OCI-LY3 (cell line): ENCODE measurements at regions not wholly inside any gene's neighbourhood (a gene's known extent, or its start where the extent isn't known, plus 50 kb on each side); places are given as distances from the start of the nearest gene placed in this dataset.

Experiments used
- H2AFZ ChIP-seq: fragments of 200-600, 300-600 bp; shearing (Covaris generic); 2 replicates; pipeline ENCODE4 v1.6.0; 2014; ENCODE audit warnings: antibody characterized with exemption, low read depth, low read length
- H3K27ac ChIP-seq: fragments of 200-600, 300-600 bp; sonication (generic); 2 replicates; pipeline ENCODE4 v1.5.1; 2014; ENCODE audit warnings: mild to moderate bottlenecking, low read length, moderate library complexity, mixed read lengths
- H3K27me3 ChIP-seq: fragments of 200-600, 300-600 bp; sonication (generic); 2 replicates; pipeline ENCODE4 v1.6.1; 2014; ENCODE audit warnings: low read depth, low read length, mixed read lengths
- H3K36me3 ChIP-seq: fragments of 200-600, 300-600 bp; sonication (generic); replicated peaks from 2 replicates; pipeline ENCODE3; 2014; ENCODE audit warnings: low read depth, low read length, mixed read lengths
- H3K4me1 ChIP-seq: fragments of 300-600, 200-600 bp; sonication (generic); 2 replicates; pipeline ENCODE4 v1.6.1; 2014; ENCODE audit warnings: low read length, mixed read lengths
- H3K4me2 ChIP-seq: fragments of 200-600, 300-600 bp; sonication (generic); 2 replicates; pipeline ENCODE4 v1.6.1; 2014; ENCODE audit warnings: low read length, mixed read lengths
- H3K4me3 ChIP-seq: fragments of 300-600, 200-600 bp; sonication (generic); 2 replicates; pipeline ENCODE4 v1.5.1; 2014; ENCODE audit warnings: antibody characterized with exemption, mild to moderate bottlenecking, low read length, moderate library complexity
- H3K79me2 ChIP-seq: fragments of 300-600, 200-600 bp; shearing (Covaris generic); 2 replicates; pipeline ENCODE4 v1.6.1; 2014; ENCODE audit warnings: mild to moderate bottlenecking, low read length, mixed read lengths
- H3K9ac ChIP-seq: fragments of 300-600, 200-600 bp; shearing (Covaris generic); 2 replicates; pipeline ENCODE4 v1.6.0; 2014; ENCODE audit warnings: mild to moderate bottlenecking, low read length, moderate library complexity
- H3K9me3 ChIP-seq: fragments of 200-600, 300-600 bp; shearing (Covaris generic); 2 replicates; pipeline ENCODE4 v1.6.1; 2014; ENCODE audit warnings: low read length, mixed read lengths; ENCODE audit not compliant: insufficient read depth
- H4K20me1 ChIP-seq: fragments of 200-600, 300-600 bp; sonication (generic); 2 replicates; pipeline ENCODE4 v1.6.1; 2016; ENCODE audit warnings: low read length, mixed read lengths; ENCODE audit not compliant: insufficient read depth
- EZH2phosphoT487 ChIP-seq: fragments of 200-600 bp; shearing (Covaris generic); IDR thresholded peaks from 2 replicates; pipeline ENCODE4 v1.6.1; 2018; ENCODE audit warnings: antibody characterized with exemption, mixed run types, low read depth
- TF ChIP-seq, protein P1 (sequence below): fragments of 200-600, 300-600 bp; sonication (generic); IDR thresholded peaks from 2 replicates; pipeline ENCODE4 v1.5.1; 2014; ENCODE audit warnings: antibody characterized with exemption, low read length, low read depth

DNA sequence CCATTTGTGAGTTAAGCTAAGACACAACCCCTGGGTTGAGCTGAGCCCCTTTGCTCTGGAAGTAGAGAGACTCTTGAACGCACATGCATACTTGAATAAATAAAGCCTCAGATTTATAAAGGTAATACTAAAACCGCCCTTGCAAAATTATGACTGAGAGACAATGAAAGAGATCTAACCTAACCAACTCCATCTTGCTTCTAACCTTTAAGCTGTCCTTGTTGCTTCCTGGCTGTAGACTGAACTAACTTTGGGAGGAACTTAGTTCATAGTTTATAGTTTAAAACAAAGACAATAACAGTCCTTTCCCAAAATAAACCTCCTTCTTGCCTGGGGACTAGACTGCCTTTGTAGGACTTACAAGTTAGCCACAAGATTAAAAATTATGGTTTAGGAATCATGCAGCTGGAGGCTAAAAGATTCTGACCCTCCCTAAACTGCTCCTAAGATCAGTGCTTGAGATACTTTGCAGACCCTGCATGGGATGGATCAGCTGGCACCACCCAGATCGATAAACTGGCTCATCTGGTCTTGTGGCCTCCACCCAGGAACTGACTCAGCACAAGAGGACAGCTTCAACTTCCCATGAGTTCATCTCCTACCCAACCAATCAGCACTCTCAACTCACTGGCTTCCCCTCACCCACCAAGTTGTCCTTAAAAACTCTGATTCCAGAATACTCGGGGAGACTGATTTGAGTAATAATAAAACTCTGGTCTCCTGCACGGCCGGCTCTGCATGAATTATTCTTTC, 240.2 kb upstream of the SLC14A2 start:
- Histone ChIP-seq H3K4me2 (no peak overlapping the region), H4K20me1 (no peaks in the 10 kb centered on the region), H3K79me2 (no peaks in the 10 kb centered on the region), H3K4me1 (peaks cover 39% of the 10 kb centered on the region), H3K36me3 (no peaks in the 10 kb centered on the region), H3K27ac (no peak overlapping the region), H3K9me3 (no peaks in the 10 kb centered on the region), H3K9ac (no peak overlapping the region), H3K27me3 (peaks cover 38% of the 10 kb centered on the region), H2AFZ (no peak overlapping the region), H3K4me3 (no peak overlapping the region)
- TF ChIP-seq, protein P1, sequence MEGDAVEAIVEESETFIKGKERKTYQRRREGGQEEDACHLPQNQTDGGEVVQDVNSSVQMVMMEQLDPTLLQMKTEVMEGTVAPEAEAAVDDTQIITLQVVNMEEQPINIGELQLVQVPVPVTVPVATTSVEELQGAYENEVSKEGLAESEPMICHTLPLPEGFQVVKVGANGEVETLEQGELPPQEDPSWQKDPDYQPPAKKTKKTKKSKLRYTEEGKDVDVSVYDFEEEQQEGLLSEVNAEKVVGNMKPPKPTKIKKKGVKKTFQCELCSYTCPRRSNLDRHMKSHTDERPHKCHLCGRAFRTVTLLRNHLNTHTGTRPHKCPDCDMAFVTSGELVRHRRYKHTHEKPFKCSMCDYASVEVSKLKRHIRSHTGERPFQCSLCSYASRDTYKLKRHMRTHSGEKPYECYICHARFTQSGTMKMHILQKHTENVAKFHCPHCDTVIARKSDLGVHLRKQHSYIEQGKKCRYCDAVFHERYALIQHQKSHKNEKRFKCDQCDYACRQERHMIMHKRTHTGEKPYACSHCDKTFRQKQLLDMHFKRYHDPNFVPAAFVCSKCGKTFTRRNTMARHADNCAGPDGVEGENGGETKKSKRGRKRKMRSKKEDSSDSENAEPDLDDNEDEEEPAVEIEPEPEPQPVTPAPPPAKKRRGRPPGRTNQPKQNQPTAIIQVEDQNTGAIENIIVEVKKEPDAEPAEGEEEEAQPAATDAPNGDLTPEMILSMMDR: no peak
- TF ChIP-seq EZH2phosphoT487: no peak

DNA sequence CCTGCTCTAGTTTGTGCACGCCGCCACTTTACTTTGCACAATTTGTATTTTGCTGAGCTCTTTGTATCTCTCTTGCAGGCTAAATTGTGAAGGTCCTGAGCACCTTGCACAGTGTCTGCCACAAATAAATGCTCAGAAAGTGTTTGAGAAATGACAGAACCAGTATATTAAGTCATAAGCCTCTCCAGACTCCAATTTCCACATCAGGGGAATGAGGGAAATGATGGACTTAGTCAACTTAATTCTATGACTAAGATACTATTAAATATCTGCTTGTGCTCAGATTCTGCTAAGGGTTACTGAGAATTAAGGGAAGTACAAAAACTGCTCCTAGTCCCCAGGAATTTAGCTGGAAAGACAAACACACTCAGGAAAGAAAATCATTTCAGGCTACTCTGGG, 239.1 kb upstream of the SLC14A2 start:
- H3K4me1 ChIP-seq: peaks cover 44% of the 10 kb centered on the region
- H3K9ac ChIP-seq: no peak overlapping the region
- H3K36me3 ChIP-seq: no peaks in the 10 kb centered on the region
- no peaks in the 10 kb centered on the region for H3K9me3 ChIP-seq
- no peak overlapping the region for H3K4me2 ChIP-seq
- peaks cover 39% of the 10 kb centered on the region for H3K27me3 ChIP-seq
- no peak overlapping the region for H3K27ac ChIP-seq
- no peaks in the 10 kb centered on the region for H3K79me2 ChIP-seq
- H3K4me3 ChIP-seq: no peak overlapping the region
- no peaks in the 10 kb centered on the region for H4K20me1 ChIP-seq
- no peak overlapping the region for H2AFZ ChIP-seq
- TF ChIP-seq EZH2phosphoT487: no peak
- TF ChIP-seq, protein P1: no peak

DNA sequence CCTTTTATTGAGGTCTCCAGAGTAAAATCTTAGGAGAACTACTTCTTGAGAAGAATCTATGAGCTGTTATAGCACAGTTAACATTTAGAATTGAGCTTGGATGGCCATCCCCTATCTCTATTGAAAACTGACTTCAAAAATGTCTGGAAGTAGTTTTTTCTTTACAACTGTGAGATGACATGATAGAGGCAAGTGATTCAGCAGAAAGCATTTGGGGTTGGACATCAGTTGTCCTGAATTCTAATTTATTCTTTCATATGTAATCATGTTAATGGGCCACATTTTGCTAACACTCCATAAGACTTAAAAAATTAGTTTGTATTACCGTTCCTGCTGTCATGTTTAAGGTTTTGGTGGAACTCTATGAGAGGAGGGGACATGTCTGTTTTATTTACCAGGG, 237.0 kb upstream of the SLC14A2 start:
- H3K9me3 ChIP-seq: no peaks in the 10 kb centered on the region
- no peaks in the 10 kb centered on the region for H3K36me3 ChIP-seq
- no peak overlapping the region for H3K4me3 ChIP-seq
- no peaks in the 10 kb centered on the region for H4K20me1 ChIP-seq
- TF ChIP-seq EZH2phosphoT487: no peak
- TF ChIP-seq, protein P1: no peak
- no peak overlapping the region for H3K4me2 ChIP-seq
- H2AFZ ChIP-seq: no peak overlapping the region
- peaks cover 52% of the 10 kb centered on the region for H3K27me3 ChIP-seq
- peaks cover 49% of the 10 kb centered on the region for H3K4me1 ChIP-seq
- H3K9ac ChIP-seq: no peak overlapping the region
- H3K79me2 ChIP-seq: no peaks in the 10 kb centered on the region
- H3K27ac ChIP-seq: no peak overlapping the region

DNA sequence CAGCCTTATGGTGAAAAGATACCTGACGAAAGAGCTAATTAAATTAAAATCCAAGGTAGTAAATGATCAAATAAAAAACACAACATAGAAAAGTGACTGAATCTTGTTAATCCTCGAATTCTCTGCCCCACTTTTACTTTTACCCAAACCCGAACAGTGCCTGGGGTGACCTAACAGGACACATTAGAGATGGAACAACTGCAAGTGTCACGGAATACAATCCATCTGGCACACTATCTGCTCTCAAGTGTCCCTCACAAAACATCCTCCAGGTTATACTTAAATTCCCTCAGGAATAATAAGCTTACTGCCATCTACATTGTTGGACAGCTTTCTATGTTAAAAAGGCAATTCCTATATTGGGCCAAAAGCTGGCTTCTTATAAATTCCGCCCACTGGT, 236.3 kb upstream of the SLC14A2 start:
- H3K36me3 ChIP-seq: no peaks in the 10 kb centered on the region
- no peaks in the 10 kb centered on the region for H3K9me3 ChIP-seq
- H4K20me1 ChIP-seq: no peaks in the 10 kb centered on the region
- H3K27me3 ChIP-seq: peaks cover 57% of the 10 kb centered on the region
- H2AFZ ChIP-seq: no peak overlapping the region
- TF ChIP-seq, protein P1: no peak
- no peak for TF ChIP-seq EZH2phosphoT487
- no peak overlapping the region for H3K27ac ChIP-seq
- no peak overlapping the region for H3K4me3 ChIP-seq
- no peak overlapping the region for H3K4me2 ChIP-seq
- peaks cover 49% of the 10 kb centered on the region for H3K4me1 ChIP-seq
- no peak overlapping the region for H3K9ac ChIP-seq
- no peaks in the 10 kb centered on the region for H3K79me2 ChIP-seq
